PC-9 (cell line): ENCODE measurements at regions not wholly inside any gene's neighbourhood (a gene's known extent, or its start where the extent isn't known, plus 50 kb on each side); places are given as distances from the start of the nearest gene placed in this dataset.

ENCODE experiments used
- BruUV-seq: library from RNA; stranded (reverse); fragments of 400-500 nt; replicated peaks from 2 replicates; lab custom pipeline; 2021; lab: Mats Ljungman, UMichigan
- CTCF ChIA-PET: fragments of 300-600 bp; sonication (Branson Sonifier 250); formaldehyde crosslinking; loops from one replicate; lab custom pipeline; 2022; ENCODE audit warnings: antibody characterized with exemption; lab: Charles Lee
- POLR2A ChIA-PET: fragments of 300-600 bp; sonication (Branson Sonifier 250); formaldehyde crosslinking; loops from one replicate; lab custom pipeline; 2022; ENCODE audit warnings: antibody characterized with exemption; ENCODE audit not compliant: unreplicated experiment; lab: Charles Lee
- DNase-seq, 2 experiments: peaks; one replicate each; pipeline versions ENCODE4 v3.0.0 to v3.0.0-alpha.2; 2015 to 2022; ENCODE audit warnings: mixed read lengths in 1 of 2
- H2AFZ ChIP-seq: fragments of 200-600 bp; sonication (generic); 2 replicates; pipeline ENCODE4 v1.8.1; 2017; ENCODE audit warnings: antibody characterized with exemption
- H3F3A ChIP-seq: fragments of 200-600 bp; sonication (generic); 2 replicates; pipeline ENCODE4 v1.8.1; 2017; ENCODE audit warnings: antibody characterized with exemption, mild to moderate bottlenecking, low read depth; ENCODE audit not compliant: insufficient read depth
- H3K27ac ChIP-seq: fragments of 200-600 bp; sonication (generic); 2 replicates; pipeline ENCODE4 v1.6.1; 2016; ENCODE audit warnings: mixed run types
- H3K27me3 ChIP-seq: fragments of 200-600 bp; sonication (generic); 2 replicates; pipeline ENCODE4 v1.6.1; 2016; ENCODE audit warnings: low read depth, mixed run types; ENCODE audit not compliant: insufficient read depth
- H3K36me3 ChIP-seq: fragments of 200-600 bp; sonication (generic); 2 replicates; pipeline ENCODE4 v1.6.1; 2016; ENCODE audit warnings: low read depth, mixed run types
- H3K4me1 ChIP-seq: fragments of 200-600 bp; sonication (generic); replicated peaks from 2 replicates; pipeline ENCODE4 v1.6.1; 2016; ENCODE audit warnings: mixed run types; ENCODE audit not compliant: insufficient read depth
- H3K4me2 ChIP-seq: fragments of 200-600 bp; sonication (generic); 2 replicates; pipeline ENCODE4 v1.6.1; 2017; ENCODE audit warnings: mixed run types
- H3K4me3 ChIP-seq: fragments of 200-600 bp; sonication (generic); 2 replicates; pipeline ENCODE4 v1.6.1; 2016; ENCODE audit warnings: mixed run types
- H3K79me2 ChIP-seq: fragments of 200-600 bp; sonication (generic); 2 replicates; pipeline ENCODE4 v1.6.1; 2017; ENCODE audit warnings: low read depth, mixed run types
- H3K9me2 ChIP-seq: fragments of 200-600 bp; sonication (generic); 2 replicates; pipeline ENCODE4 v1.8.1; 2017; ENCODE audit warnings: mild to moderate bottlenecking; ENCODE audit not compliant: insufficient read depth
- H3K9me3 ChIP-seq: fragments of 200-600 bp; sonication (generic); 2 replicates; pipeline ENCODE4 v1.8.1; 2016; ENCODE audit warnings: low read depth; ENCODE audit not compliant: insufficient read depth
- H4K20me1 ChIP-seq: fragments of 200-600 bp; sonication (generic); 2 replicates; pipeline ENCODE4 v1.8.1; 2017; ENCODE audit not compliant: insufficient read depth
- EZH2 ChIP-seq: fragments of 200-600 bp; sonication (generic); IDR thresholded peaks from 2 replicates; pipeline ENCODE4 v1.8.0; 2017; ENCODE audit warnings: antibody characterized with exemption, low read depth
- intact Hi-C: fragments of 100-400 bp; cut with micrococcal nuclease; formaldehyde crosslinking; loops from one replicate; pipeline ENCODE4 v1.10.0; 2022; ENCODE audit not compliant: unreplicated experiment
- TF ChIP-seq, protein P1 (sequence below): fragments of 200-600 bp; sonication (generic); conservative IDR thresholded peaks from 2 replicates; pipeline ENCODE4 v1.6.1; 2017; ENCODE audit warnings: mixed run types, antibody characterized with exemption, mild to moderate bottlenecking, moderate library complexity

DNA sequence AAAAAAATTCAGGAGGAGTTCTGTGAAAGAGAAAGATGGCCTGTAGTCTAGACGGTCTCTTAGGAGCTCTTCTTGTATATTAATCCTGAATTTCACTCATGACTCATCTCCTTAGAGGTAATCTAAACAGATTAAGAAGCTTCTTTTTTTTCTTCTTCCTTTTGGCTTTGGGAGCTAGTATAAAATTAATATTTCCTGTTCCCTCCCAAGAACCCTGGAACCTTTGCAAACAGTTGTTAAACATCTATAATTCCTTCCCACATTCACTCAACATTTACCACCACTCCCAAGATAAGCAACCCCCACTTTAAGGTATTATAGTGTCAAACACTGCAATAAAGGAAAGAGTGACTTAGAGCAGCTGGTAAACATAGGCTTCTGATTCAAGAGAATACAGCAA, 146.4 kb upstream of the EDNRA start:
- H3F3A ChIP-seq, result no peaks in the 10 kb centered on the region
- no TSS peak for BruUV-seq
- H3K27me3 ChIP-seq, result no peaks in the 10 kb centered on the region
- no peaks in the 10 kb centered on the region for H3K9me2 ChIP-seq
- no peak for DNase-seq
- TF ChIP-seq, protein P1, sequence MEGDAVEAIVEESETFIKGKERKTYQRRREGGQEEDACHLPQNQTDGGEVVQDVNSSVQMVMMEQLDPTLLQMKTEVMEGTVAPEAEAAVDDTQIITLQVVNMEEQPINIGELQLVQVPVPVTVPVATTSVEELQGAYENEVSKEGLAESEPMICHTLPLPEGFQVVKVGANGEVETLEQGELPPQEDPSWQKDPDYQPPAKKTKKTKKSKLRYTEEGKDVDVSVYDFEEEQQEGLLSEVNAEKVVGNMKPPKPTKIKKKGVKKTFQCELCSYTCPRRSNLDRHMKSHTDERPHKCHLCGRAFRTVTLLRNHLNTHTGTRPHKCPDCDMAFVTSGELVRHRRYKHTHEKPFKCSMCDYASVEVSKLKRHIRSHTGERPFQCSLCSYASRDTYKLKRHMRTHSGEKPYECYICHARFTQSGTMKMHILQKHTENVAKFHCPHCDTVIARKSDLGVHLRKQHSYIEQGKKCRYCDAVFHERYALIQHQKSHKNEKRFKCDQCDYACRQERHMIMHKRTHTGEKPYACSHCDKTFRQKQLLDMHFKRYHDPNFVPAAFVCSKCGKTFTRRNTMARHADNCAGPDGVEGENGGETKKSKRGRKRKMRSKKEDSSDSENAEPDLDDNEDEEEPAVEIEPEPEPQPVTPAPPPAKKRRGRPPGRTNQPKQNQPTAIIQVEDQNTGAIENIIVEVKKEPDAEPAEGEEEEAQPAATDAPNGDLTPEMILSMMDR, result no peak
- no peak for TF ChIP-seq EZH2
- no peak overlapping the region for H3K27ac ChIP-seq
- H2AFZ ChIP-seq, result no peak overlapping the region
- H3K4me1 ChIP-seq, result no peaks in the 10 kb centered on the region
- no peaks in the 10 kb centered on the region for H3K36me3 ChIP-seq
- no peaks in the 10 kb centered on the region for H3K9me3 ChIP-seq
- H4K20me1 ChIP-seq, result no peaks in the 10 kb centered on the region
- no peak overlapping the region for H3K4me2 ChIP-seq
- ChIA-PET POLR2A (no interaction called here), CTCF (no interaction called here)
- H3K4me3 ChIP-seq, result no peak overlapping the region
- H3K79me2 ChIP-seq, result no peaks in the 10 kb centered on the region
- intact Hi-C loops, result no loop called here

DNA sequence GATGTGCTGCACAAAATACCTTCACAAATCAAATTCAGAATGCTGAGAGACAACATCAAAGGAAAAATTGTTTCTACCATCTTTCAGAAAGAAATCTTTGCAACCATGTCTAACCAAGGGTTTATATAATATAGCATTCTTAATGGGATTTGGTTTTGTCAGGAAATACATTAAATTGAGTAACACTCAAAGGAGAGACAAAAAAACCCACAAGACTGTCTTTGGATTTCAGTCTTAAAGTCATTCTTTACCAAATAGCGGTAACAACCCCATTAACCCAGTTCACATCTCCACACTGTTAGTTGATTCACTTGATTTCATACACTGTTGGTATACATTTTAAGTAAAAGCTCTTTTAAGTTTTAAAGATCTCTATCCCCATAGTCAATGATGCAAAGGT, 145.7 kb upstream of the EDNRA start:
- Histone ChIP-seq H3K4me1 (no peaks in the 10 kb centered on the region), H3K27ac (no peak overlapping the region), H3K4me2 (no peak overlapping the region), H3F3A (no peaks in the 10 kb centered on the region), H3K27me3 (no peaks in the 10 kb centered on the region), H4K20me1 (no peaks in the 10 kb centered on the region), H3K9me2 (no peaks in the 10 kb centered on the region), H3K9me3 (no peaks in the 10 kb centered on the region), H2AFZ (no peak overlapping the region), H3K36me3 (no peaks in the 10 kb centered on the region), H3K4me3 (no peak overlapping the region), H3K79me2 (no peaks in the 10 kb centered on the region)
- intact Hi-C loops, result no loop called here
- no peak for DNase-seq
- ChIA-PET POLR2A (no interaction called here), CTCF (interaction anchor here (0.6 kb wide), 1 partner anchor 10 kb away, joined by 3 read pairs; no protein-coding TSS in a partner anchor)
- no TSS peak for BruUV-seq
- TF ChIP-seq EZH2, result no peak
- TF ChIP-seq, protein P1, result no peak

DNA sequence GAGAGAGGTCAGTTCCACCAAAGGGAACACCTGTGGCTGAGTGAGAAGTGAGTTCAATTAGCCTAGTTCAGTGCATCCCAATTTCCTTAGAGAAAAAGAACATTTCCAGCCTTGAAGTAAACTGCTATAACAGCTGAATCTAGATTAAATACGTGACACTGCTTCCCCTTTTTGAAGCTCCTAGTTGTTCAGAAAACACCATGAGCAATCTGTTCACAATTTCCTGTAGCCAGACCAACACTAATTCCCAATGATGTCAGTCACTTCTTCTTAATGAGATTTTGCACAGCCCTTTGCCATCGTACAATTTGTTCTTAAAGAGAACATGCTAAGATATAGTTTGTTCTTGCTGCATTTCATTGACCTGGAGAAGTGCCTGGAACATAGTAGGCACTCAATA, 144.6 kb upstream of the EDNRA start:
- intact Hi-C loops, result no loop called here
- H3F3A ChIP-seq, result no peaks in the 10 kb centered on the region
- no peaks in the 10 kb centered on the region for H3K79me2 ChIP-seq
- CTCF ChIA-PET, result no interaction called here
- no TSS peak for BruUV-seq
- no peaks in the 10 kb centered on the region for H3K36me3 ChIP-seq
- POLR2A ChIA-PET, result no interaction called here
- no peaks in the 10 kb centered on the region for H4K20me1 ChIP-seq
- TF ChIP-seq EZH2, result no peak
- TF ChIP-seq, protein P1, result no peak
- H3K27ac ChIP-seq, result no peak overlapping the region
- DNase-seq, result no peak
- no peak overlapping the region for H2AFZ ChIP-seq
- H3K4me1 ChIP-seq, result no peaks in the 10 kb centered on the region
- no peaks in the 10 kb centered on the region for H3K9me2 ChIP-seq
- H3K4me2 ChIP-seq, result no peak overlapping the region
- no peaks in the 10 kb centered on the region for H3K27me3 ChIP-seq
- H3K9me3 ChIP-seq, result no peaks in the 10 kb centered on the region
- H3K4me3 ChIP-seq, result no peak overlapping the region
